Sigmoid colon (tissue), 6 donors: ENCODE measurements at regions not wholly inside any gene's neighbourhood (a gene's known extent, or its start where the extent isn't known, plus 50 kb on each side); places are given as distances from the start of the nearest gene placed in this dataset.
"Not testable (repeated sequence)": the region's sequence is repeated elsewhere in the genome, so short reads cannot be mapped to it uniquely, and the experiment has no call there.

Experiments used
- DNase-seq: peaks from one replicate; pipeline ENCODE4 v3.0.0-alpha.2; 2019
- H3K27ac ChIP-seq, 4 donors: fragments of 200-600 bp; sonication (generic); one replicate each; pipeline ENCODE4 v1.5.1; 2016 to 2019; ENCODE audit warnings: mild to moderate bottlenecking in 1 of 4
- H3K27me3 ChIP-seq, 3 donors: fragments of 200-600 bp; sonication (generic); one replicate each; pipeline ENCODE4 v1.5.1; 2019; ENCODE audit warnings: mild to moderate bottlenecking in 1 of 3
- H3K36me3 ChIP-seq, 4 donors: fragments of 200-600 bp; sonication (generic); one replicate each; pipeline ENCODE4 v1.5.1; 2016 to 2019
- H3K4me1 ChIP-seq, 4 donors: fragments of 200-600 bp; sonication (generic); one replicate each; pipeline ENCODE4 v1.5.1; 2017 to 2019
- H3K4me3 ChIP-seq, 4 donors: fragments of 200-600 bp; sonication (generic); one replicate each; pipeline ENCODE4 v1.5.1; 2017 to 2019; ENCODE audit warnings: mild to moderate bottlenecking in 2 of 4, moderate library complexity in 1 of 4
- H3K9me3 ChIP-seq, 4 donors: fragments of 200-600 bp in 3 of 4; sonication (generic) in 3 of 4; one replicate each; pipeline versions ENCODE4 v1.5.1 to v1.6.1; 2013 to 2019
- WGBS, 2 donors: extraction: QIAGEN DNeasy Blood & Tissue Kit; methylation state at CpG; one replicate each; pipeline ENCODE4 v1.1.7; 2013; 5-methylcytosine and 5-hydroxymethylcytosine counted together
- intact Hi-C: fragments of 100-400 bp; cut with DNase I; formaldehyde crosslinking; loops from one replicate; pipeline ENCODE4 v1.15.1; 2023
- donor health status: healthy with polysubstance abuse.
- donor health status: healthy.

DNA sequence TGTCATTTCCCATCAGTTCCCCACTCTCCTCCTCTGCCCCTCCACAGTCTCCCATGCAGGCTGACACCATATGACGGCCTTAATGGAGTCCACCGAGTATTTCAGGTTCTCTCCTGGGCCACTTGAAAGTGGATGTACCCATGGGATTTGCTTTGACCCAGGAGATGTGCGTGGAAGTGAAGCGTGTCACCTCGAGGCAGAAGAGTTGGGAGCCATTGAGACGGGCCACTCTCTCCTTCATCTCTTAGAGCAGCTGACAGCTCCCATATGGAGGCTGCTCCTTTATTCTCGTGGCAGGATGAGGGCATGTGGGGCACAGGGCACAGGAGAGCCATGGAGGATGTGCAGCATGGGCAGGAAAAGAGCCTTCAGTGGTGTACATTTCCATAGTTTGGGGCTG, 144.7 kb upstream of the CRYM start:
- H3K36me3 ChIP-seq, H3K27me3 ChIP-seq, H3K9me3 ChIP-seq, H3K4me3 ChIP-seq, H3K4me1 ChIP-seq, H3K27ac ChIP-seq, intact Hi-C loops: not testable (repeated sequence)
- WGBS, 2 donors, result 93 to 95% methylated on average over 4 of the region's 7 CpGs
- DNase-seq, result peak; percentile 6

DNA sequence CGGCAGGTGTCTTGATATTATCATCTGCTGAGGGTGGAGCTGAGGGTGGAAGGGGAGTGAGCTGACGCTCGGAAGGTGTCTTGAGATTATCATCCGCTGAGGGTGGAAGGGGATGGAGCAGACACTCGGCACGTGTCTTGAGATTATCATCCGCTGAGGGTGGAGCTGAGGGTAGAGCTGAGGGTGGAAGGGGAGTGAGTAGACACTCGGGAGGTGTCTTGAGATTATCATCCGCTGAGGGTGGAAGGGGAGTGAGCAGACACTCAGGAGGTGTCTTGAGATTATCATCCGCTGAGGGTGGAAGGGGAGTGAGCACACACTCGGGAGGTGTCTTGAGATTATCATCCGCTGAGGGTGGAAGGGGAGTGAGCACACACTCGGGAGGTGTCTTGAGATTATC, 126.6 kb upstream of the CRYM start:
- H3K27ac ChIP-seq, H3K4me3 ChIP-seq, H3K9me3 ChIP-seq, H3K4me1 ChIP-seq, DNase-seq, intact Hi-C loops, H3K36me3 ChIP-seq, H3K27me3 ChIP-seq: not testable (repeated sequence)
- WGBS, 2 donors, result 85 to 93% methylated on average over 3 to 5 of the region's 13 CpGs

DNA sequence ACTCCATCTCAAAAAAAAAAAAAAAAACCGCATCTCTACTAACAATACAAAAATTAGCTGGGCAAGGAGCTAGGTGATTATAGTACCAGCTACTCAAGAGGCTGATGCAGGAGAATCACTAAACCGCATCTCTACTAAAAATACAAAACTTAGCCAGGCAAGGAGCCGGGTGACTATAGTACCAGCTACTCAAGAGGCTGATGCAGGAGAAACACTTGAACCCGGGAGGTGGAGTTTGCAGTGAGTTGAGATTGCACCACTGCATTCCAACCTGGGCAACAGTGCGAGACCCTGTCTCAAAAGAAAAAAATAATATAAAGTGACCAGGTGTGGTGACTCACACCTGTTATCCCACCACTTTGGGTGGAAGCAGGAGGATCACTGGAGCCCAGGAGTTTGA, 119.8 kb upstream of the CRYM start:
- H3K27ac ChIP-seq, intact Hi-C loops, H3K4me3 ChIP-seq, H3K36me3 ChIP-seq, H3K9me3 ChIP-seq, H3K27me3 ChIP-seq, H3K4me1 ChIP-seq, DNase-seq: not testable (repeated sequence)
- 94 to 96% methylated on average over 4 to 5 of the region's 5 CpGs for whole genome bisulfite sequencing, 2 donors

DNA sequence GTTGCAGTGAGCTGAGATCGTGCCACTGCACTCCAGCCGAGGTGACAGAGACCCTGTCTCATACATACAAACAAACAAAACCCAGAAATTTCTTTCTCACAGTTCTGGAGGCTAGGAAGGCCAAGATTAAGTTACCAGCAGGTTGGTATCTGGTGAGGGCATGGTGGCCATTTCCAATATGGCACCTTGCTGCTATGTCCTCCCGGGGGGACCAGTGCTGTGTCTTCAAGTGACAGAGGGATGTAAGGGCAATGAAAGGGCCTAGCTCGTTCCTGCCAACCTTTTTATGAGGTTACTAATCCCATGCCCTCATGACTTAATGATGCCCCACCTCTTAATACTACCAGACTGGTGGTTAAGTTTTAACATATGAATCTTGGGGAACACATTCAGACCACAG, 118.5 kb upstream of the CRYM start:
- WGBS, 2 donors, result 84 to 94% methylated on average over 2 of the region's 4 CpGs
- H3K4me3 ChIP-seq, H3K27me3 ChIP-seq, DNase-seq, intact Hi-C loops, H3K4me1 ChIP-seq, H3K27ac ChIP-seq, H3K36me3 ChIP-seq, H3K9me3 ChIP-seq: not testable (repeated sequence)

DNA sequence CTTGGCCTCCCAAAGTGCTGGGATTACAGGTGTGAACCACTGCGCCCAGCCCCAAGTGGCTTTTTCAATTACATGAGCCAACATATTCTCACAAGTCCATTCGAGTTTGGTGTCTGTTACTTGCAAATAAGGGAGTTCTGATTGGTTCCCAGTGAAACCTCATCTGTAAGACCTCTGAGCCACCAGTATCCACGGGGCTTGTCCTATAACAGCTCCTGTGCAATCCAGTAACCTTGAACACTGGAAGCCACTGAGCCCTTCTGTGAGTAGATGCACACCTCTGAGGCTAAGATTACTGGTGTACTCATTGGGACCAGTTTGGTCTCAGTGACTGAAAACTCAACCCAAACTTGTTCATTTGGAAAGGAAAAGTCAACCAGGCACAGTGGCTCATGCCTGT, 112.5 kb upstream of the CRYM start:
- H3K36me3 ChIP-seq, H3K27ac ChIP-seq, H3K4me1 ChIP-seq, DNase-seq, H3K27me3 ChIP-seq, H3K4me3 ChIP-seq, intact Hi-C loops, H3K9me3 ChIP-seq: not testable (repeated sequence)
- no CpG with 5 or more reads among the region's 3 CpGs for WGBS, 2 donors

DNA sequence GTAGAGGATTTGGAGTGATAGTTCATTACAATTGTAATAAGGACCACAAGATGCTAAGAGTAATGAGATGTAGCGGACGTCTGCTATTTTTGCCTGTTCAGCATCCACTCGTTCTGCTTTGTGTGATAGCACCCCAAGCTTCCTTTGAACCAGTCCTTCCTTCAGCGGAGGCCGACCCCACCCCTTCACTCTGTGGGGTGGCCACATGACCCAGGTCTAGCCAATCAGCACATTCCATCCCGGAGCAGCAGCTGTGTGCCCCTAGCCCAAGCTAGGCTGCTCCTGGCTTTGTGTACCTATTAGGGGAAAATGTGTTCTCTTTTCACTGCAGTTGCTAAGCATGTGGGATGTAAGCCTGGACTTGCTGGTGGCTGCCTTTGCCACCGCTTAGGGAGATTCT, 111.8 kb upstream of the CRYM start:
- 20 to 78% methylated on average over 1 to 3 of the region's 7 CpGs for WGBS, 2 donors
- H3K27me3 ChIP-seq, H3K27ac ChIP-seq, H3K4me3 ChIP-seq, H3K36me3 ChIP-seq, intact Hi-C loops, H3K4me1 ChIP-seq, H3K9me3 ChIP-seq, DNase-seq: not testable (repeated sequence)

DNA sequence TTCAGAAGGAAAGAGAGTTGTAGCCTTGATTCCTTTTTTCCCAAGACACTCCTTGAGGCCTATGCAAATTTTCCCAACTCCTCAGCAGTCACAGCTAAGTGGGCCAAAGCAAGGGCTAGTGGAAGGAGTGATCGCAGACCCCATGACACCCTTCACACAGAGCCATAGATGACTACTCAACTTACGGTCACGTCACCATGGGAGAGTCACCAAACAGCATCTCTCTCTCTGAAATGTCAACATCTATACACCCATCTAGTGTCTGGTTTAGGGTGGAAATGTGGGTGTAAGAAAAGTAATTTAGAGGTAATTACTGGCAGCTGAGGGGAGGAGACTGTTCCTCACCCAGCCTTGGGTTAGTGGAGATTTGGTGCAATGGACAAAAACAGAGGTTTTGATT, 109.7 kb upstream of the CRYM start:
- H3K27me3 ChIP-seq, H3K9me3 ChIP-seq, H3K36me3 ChIP-seq, H3K4me1 ChIP-seq, intact Hi-C loops, DNase-seq, H3K27ac ChIP-seq, H3K4me3 ChIP-seq: not testable (repeated sequence)
- 76 to 80% methylated on average over 2 of the region's 3 CpGs for WGBS, 2 donors

DNA sequence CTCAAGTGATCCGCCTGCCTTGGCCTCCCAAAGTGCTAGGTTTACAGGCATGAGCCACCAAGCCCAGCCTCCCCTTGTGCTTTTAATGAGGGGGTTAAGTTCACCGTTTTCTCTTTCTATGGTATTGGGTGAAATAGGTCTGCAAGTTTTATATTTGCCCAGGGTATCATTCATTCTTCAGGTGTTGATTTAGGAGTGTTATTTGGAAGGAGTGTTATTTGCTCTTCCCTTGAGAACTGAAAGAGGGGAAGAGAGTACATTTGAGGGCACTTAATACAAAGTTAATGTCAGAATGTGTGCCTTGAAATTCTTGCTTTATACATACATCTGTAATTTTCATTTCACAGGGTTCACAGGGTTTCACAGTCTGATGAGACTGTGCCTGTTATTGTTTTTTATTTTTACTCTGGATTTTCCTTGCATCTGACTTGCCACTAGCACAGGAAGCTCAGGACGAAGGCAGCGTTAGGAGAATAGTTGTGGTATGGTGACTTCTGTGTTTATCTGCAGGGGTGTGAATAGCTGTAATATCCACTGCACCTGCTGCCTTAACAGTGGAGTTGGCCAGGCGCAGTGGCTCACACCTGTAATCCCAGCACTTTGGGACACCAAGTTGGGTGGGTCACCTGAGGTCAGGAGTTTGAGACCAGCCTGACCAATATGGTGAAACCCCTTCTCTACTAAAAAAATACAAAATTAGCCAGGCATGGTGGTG, 108.3 kb upstream of the CRYM start:
- H3K36me3 ChIP-seq, intact Hi-C loops, H3K4me3 ChIP-seq, H3K27me3 ChIP-seq, H3K4me1 ChIP-seq, H3K9me3 ChIP-seq, DNase-seq, H3K27ac ChIP-seq: not testable (repeated sequence)
- WGBS, 2 donors, result 10 to 63% methylated on average over 1 of the region's 5 CpGs

DNA sequence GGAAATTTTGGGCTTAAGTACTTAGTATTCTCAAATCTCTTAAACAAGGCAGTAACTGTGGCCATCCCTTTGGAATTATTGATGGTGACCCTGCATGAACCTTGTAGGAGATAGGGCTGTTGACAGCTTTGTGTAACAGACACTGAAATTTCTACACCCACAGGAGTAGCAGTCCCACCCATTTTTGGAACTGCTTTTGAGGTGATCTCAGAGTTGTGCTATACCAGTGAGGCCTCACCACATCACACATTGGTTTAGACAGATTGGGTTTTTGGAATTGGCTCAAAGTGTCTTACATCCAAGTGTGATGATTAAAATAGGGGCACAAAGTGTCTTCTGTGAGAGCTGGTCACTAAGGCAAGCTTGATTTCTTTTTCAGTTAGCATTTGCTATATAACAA, 105.6 kb upstream of the CRYM start:
- H3K27me3 ChIP-seq, H3K4me3 ChIP-seq, H3K4me1 ChIP-seq, intact Hi-C loops, H3K27ac ChIP-seq, DNase-seq, H3K36me3 ChIP-seq, H3K9me3 ChIP-seq: not testable (repeated sequence)

DNA sequence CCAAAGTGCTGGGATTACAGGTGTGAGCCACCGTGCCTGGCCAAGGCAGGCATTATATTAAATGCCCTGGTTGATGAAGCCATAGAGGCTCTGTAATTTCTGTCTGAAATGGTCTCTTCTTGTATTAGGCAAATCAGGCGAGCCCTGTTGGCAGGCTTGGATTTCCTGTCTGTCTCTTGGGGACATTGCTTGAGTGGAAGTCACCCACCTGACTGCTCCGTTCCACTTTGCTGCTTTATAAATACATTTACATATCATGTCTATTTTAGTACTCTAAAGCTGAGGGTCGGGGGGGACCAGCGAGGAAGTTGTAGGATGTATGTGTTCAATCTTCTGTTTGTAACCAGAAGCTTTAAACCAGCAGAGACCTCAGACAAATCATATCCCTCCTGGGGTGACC, 101.6 kb upstream of the CRYM start:
- DNase-seq, H3K36me3 ChIP-seq, H3K4me1 ChIP-seq, H3K9me3 ChIP-seq, H3K4me3 ChIP-seq, intact Hi-C loops, H3K27me3 ChIP-seq, H3K27ac ChIP-seq: not testable (repeated sequence)
- WGBS, 2 donors, result 71 to 94% methylated on average over 3 of the region's 5 CpGs

DNA sequence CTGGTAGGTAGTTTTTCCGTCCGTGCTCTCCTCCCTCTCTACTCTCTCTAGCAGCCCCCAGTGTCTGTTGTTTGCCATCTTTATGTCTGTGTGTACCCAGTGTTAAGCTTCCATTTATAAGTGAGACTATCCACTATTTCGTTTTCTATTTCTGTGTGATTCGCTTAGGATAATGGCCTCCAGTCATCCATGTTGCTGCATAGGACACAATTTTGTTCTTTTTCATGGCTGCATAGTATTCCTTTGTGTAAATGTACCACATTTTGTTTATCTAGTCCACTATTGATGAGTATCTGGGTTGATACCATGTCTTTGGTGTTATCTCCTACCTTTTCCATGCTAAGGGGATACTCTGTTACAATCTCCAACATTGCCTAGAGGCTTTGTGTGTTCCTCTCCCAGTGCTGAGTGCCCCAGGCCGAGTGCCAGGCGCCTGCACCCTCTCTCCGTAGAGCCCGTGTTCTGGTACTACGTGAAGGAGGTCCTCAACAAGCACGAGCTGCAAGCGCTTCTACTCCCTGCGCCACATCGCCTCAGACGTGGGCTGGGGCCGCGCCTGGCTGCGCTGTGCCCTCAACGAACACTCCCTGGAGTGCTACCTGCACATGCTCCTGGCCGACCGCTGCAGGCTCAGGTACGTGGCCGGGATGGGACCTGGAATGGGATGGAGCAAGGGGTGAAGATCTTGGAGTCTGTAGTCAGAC, 98.3 kb upstream of the CRYM start:
- WGBS, 2 donors, result 94 to 97% methylated on average over 19 of the region's 22 CpGs
- H3K27ac ChIP-seq, intact Hi-C loops: not testable (repeated sequence)

DNA sequence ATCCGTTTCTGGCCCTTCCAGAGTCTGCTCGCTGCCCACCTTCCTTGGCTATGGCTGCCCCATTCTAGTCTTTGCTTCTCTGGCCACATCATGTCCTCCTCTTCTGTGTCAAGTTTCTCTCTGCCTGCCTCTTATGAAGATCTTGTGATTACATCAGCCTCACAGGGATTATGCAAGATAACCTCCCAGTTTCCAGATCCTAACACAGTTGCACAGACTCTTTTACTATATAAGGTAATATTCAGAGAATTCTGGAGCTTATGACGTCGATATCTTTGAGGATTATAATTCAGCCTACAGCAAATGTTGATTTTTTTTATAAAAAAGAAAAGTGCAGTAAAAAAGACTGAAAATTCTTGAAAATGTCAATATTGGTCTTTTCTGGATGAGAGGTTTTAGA, 97.2 kb upstream of the CRYM start:
- H3K4me1 ChIP-seq, H3K4me3 ChIP-seq, H3K27me3 ChIP-seq, H3K9me3 ChIP-seq, intact Hi-C loops, H3K27ac ChIP-seq, DNase-seq, H3K36me3 ChIP-seq: not testable (repeated sequence)
- WGBS, 2 donors, result 78 to 81% methylated on average over 2 of the region's 4 CpGs

More for the DNA sequence above, 98.3 kb upstream of the CRYM start:
- not testable (repeated sequence) for H3K4me1 ChIP-seq, H3K36me3 ChIP-seq, H3K4me3 ChIP-seq, DNase-seq, H3K9me3 ChIP-seq, H3K27me3 ChIP-seq

DNA sequence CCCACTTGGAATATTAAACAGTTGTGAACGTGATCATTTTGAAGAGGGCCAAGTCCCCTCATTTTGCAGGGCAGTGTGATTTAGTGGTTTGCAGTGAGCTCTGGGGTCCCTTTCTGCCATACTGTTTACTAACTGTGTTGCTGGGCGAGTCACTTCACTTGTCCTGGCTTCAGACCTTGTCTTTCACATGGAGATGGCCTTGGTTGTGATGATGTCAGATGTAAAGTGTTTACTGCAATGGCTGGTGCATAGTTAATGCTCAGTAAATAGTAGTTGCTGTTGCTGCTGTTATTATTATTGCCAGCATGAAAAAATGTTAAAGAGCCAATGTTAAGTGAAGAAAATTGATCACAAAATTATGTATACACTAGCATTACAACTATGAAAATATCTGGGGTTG, 95.4 kb upstream of the CRYM start:
- H3K27ac ChIP-seq, H3K27me3 ChIP-seq, DNase-seq, H3K4me3 ChIP-seq, intact Hi-C loops, H3K9me3 ChIP-seq, H3K4me1 ChIP-seq, H3K36me3 ChIP-seq: not testable (repeated sequence)
- 80 to 93% methylated on average over 2 of the region's 2 CpGs for WGBS, 2 donors
